ENCODE measurements at regions not wholly inside any gene's neighbourhood (a gene's known extent, or its start where the extent isn't known, plus 50 kb on each side); places are given as distances from the start of the nearest gene placed in this dataset.

DNA sequence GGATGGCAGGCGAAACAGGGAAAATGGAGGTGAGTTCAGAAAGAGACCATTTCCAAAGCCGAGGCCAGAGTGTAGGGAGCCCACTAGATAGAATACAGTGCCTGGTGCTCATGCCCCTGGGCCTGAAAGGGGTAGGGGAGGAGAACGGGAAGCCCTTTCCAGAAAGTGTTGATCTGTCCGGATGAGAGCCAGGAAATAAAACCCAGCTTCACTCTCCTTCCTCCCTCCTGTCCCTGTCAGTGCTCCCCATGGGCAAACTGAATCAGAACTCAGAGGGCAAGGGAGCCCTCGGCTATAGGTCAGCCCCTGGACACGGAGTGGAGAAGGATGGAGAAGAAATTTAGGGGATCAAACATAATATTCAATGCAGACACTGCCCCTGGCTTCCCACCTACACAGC, 57.7 kb upstream of the RPL38 start:
- peaks cover 0 to 41% (median 4%) of the 10 kb centered on the region in 4 donors for H3K9me3 ChIP-seq
- no peak overlapping the region for H3K4me3 ChIP-seq
- H3K27ac ChIP-seq: no peak overlapping the region
- H3K36me3 ChIP-seq: no peaks in the 10 kb centered on the region
- WGBS, 2 donors: 58 to 60% methylated on average over 6 of the region's 6 CpGs
- TF ChIP-seq POLR2A (IDR thresholded peaks at IDR 0.05): no peak
- TF ChIP-seq CTCF (IDR thresholded peaks at IDR 0.05): no peak
- no peak for TF ChIP-seq EP300 (IDR thresholded peaks at IDR 0.05)
- H3K4me1 ChIP-seq: no peaks in the 10 kb centered on the region
- no peak for DNase-seq (ENCODE audit: low spot score in 2 of 2)
- no peaks in the 10 kb centered on the region for H3K27me3 ChIP-seq

- WGBS, 2 donors: 78 to 82% methylated on average over 3 of the region's 3 CpGs
- H3K4me1 ChIP-seq: no peaks in the 10 kb centered on the region
- no peak for DNase-seq (ENCODE audit: low spot score in 2 of 2)
- H3K36me3 ChIP-seq: no peaks in the 10 kb centered on the region
- peaks cover 0 to 37% (median 4%) of the 10 kb centered on the region in 4 donors for H3K9me3 ChIP-seq
- no peak overlapping the region for H3K27ac ChIP-seq
- H3K27me3 ChIP-seq: no peaks in the 10 kb centered on the region
- no peak overlapping the region for H3K4me3 ChIP-seq
- TF ChIP-seq CTCF (IDR thresholded peaks at IDR 0.05): no peak
- TF ChIP-seq POLR2A (IDR thresholded peaks at IDR 0.05): no peak
- TF ChIP-seq EP300 (IDR thresholded peaks at IDR 0.05): no peak
Measured at GRCh38 chr17:74146196-74146595, 57.3 kb upstream of the RPL38 start.

GRCh38 chr17:74147056-74147835, 56.2 kb upstream of the RPL38 start:
- no peak overlapping the region for H3K27ac ChIP-seq
- DNase-seq (ENCODE audit: low spot score in 2 of 2): no peak
- H3K27me3 ChIP-seq: no peaks in the 10 kb centered on the region
- no peaks in the 10 kb centered on the region for H3K36me3 ChIP-seq
- H3K9me3 ChIP-seq: peaks cover 0 to 27% (median 0%) of the 10 kb centered on the region in 4 donors
- H3K4me3 ChIP-seq: no peak overlapping the region
- TF ChIP-seq POLR2A (IDR thresholded peaks at IDR 0.05) (no peak), CTCF (IDR thresholded peaks at IDR 0.05) (no peak), EP300 (IDR thresholded peaks at IDR 0.05) (no peak)
- WGBS, 2 donors: 68 to 71% methylated on average over 15 of the region's 15 CpGs
- no peaks in the 10 kb centered on the region for H3K4me1 ChIP-seq

DNA sequence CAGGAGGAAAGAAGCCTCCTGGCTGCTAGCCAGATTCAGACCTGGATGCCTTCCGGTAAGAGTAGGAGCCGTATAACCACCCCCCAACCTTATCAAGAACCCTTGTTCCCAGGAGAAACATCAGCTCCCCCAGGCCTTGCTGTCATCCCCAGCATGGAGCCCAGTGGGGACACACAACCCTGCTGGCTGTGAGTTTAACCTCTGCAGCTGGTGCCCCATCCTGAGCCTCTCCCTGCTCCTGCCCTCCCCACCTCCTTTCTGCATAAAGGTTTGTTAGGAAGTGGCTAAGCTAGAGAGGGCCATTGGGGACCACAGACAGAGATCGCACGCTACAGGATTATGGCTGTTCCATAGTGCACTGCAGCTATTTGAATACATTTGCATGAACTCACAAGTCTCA, 55.5 kb upstream of the RPL38 start:
- H3K36me3 ChIP-seq: no peaks in the 10 kb centered on the region
- H3K4me1 ChIP-seq: no peaks in the 10 kb centered on the region
- TF ChIP-seq CTCF (IDR thresholded peaks at IDR 0.05) (no peak), EP300 (IDR thresholded peaks at IDR 0.05) (no peak), POLR2A (IDR thresholded peaks at IDR 0.05) (no peak)
- 65 to 77% methylated on average over 4 of the region's 4 CpGs for WGBS, 2 donors
- H3K9me3 ChIP-seq: peaks cover 0 to 19% (median 0%) of the 10 kb centered on the region in 4 donors
- no peak overlapping the region for H3K27ac ChIP-seq
- DNase-seq (ENCODE audit: low spot score in 2 of 2): no peak
- H3K4me3 ChIP-seq: no peak overlapping the region
- H3K27me3 ChIP-seq: no peaks in the 10 kb centered on the region

DNA sequence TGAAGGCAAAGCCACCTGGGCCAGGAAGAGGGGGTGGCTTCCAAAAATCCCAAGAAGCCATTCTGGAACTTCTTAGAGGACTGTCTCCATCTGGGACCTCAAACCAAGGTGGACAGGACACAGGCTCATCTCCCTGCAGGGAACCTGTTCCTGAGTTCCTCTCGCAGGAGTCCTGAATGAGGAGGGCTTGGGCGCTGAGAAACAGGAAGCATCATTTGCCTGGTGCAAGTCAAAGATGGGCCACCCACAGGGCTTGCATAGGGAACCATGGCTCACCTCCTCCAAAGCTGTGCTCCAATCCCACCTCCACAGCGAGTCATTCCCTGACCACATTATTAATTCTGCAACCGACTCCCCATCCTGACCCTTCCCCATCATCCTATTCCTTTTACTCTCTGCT, 55.0 kb upstream of the RPL38 start:
- TF ChIP-seq POLR2A (IDR thresholded peaks at IDR 0.05) (no peak), EP300 (IDR thresholded peaks at IDR 0.05) (no peak), CTCF (IDR thresholded peaks at IDR 0.05) (no peak)
- H3K27ac ChIP-seq: no peak overlapping the region
- no peak for DNase-seq (ENCODE audit: low spot score in 2 of 2)
- 87 to 89% methylated on average over 4 of the region's 4 CpGs for WGBS, 2 donors
- H3K4me1 ChIP-seq: no peaks in the 10 kb centered on the region
- H3K9me3 ChIP-seq: peaks cover 0 to 15% (median 0%) of the 10 kb centered on the region in 4 donors
- H3K36me3 ChIP-seq: no peaks in the 10 kb centered on the region
- H3K4me3 ChIP-seq: no peak overlapping the region
- no peaks in the 10 kb centered on the region for H3K27me3 ChIP-seq

All from tibial nerve (tissue), 4 donors.